Spleen (tissue), 11 donors: ENCODE measurements at regions not wholly inside any gene's neighbourhood (a gene's known extent, or its start where the extent isn't known, plus 50 kb on each side); places are given as distances from the start of the nearest gene placed in this dataset.

Experiments
- DNase-seq: peaks from one replicate; pipeline ENCODE4 v3.0.0-alpha.2; 2020
- H3K27ac ChIP-seq, 8 donors: fragments of 200-600 bp; sonication (generic) in 7 of 8; 1 replicate in 4 of 8; 2 replicates in 4 of 8; pipeline versions ENCODE4 v1.5.0 to v1.8.0; 2016 to 2021; ENCODE audit warnings: inconsistent platforms in 4 of 8, mild to moderate bottlenecking in 4 of 8, moderate library complexity in 1 of 8
- H3K27me3 ChIP-seq, 7 donors: fragments of 200-600 bp; sonication (generic) in 6 of 7; replicated peaks in 1 of 7; 1 replicate in 4 of 7; 2 replicates in 3 of 7; pipeline versions ENCODE4 v1.5.0 to v1.8.0; 2016 to 2021; ENCODE audit warnings: inconsistent platforms in 3 of 7, mild to moderate bottlenecking in 1 of 7
- H3K36me3 ChIP-seq, 6 donors: fragments of 200-600 bp; sonication (generic) in 5 of 6; 1 replicate in 4 of 6; 2 replicates in 2 of 6; pipeline versions ENCODE4 v1.5.0 to v1.8.0; 2016 to 2021; ENCODE audit warnings: inconsistent platforms in 2 of 6
- H3K4me1 ChIP-seq, 6 donors: fragments of 200-600 bp; sonication (generic) in 5 of 6; 1 replicate in 3 of 6; 2 replicates in 3 of 6; pipeline versions ENCODE4 v1.5.0 to v1.8.0; 2016 to 2021; ENCODE audit warnings: inconsistent platforms in 3 of 6
- H3K4me3 ChIP-seq, 8 donors: fragments of 200-600 bp; sonication (generic) in 7 of 8; 1 replicate in 4 of 8; 2 replicates in 4 of 8; pipeline versions ENCODE4 v1.5.0 to v1.8.0; 2016 to 2021; ENCODE audit warnings: inconsistent platforms in 4 of 8, mild to moderate bottlenecking in 4 of 8, moderate library complexity in 2 of 8
- H3K9me3 ChIP-seq, 8 donors: fragments of 200-600 bp; sonication (generic) in 7 of 8; 1 replicate in 4 of 8; 2 replicates in 4 of 8; pipeline versions ENCODE4 v1.5.0 to v1.8.0; 2016 to 2021; ENCODE audit warnings: inconsistent platforms in 4 of 8
- CTCF ChIP-seq, 11 experiments: fragments of 200-600 bp in 7 of 11; fragments of 450-650 bp in 4 of 11; sonication (generic) in 4 of 11; IDR thresholded peaks in 8 of 11; conservative IDR thresholded peaks in 3 of 11; 1 replicate in 7 of 11; 2 replicates in 4 of 11; pipeline versions ENCODE4 v1.4.0 to v1.8.0; 2016 to 2021; ENCODE audit warnings: antibody characterized with exemption in 11 of 11, inconsistent platforms in 4 of 11, mild to moderate bottlenecking in 1 of 11
- POLR2A ChIP-seq, 3 donors: fragments of 450-650 bp; IDR thresholded peaks; one replicate each; pipeline ENCODE4 v1.5.1; 2017; ENCODE audit warnings: antibody characterized with exemption in 3 of 3, mild to moderate bottlenecking in 1 of 3
- POLR2AphosphoS5 ChIP-seq, 3 donors: sonication (generic); formaldehyde crosslinking; IDR thresholded peaks; one replicate each; pipeline ENCODE4 v1.5.1; 2017; ENCODE audit warnings: antibody characterized with exemption in 3 of 3
- WGBS, 5 donors: extraction: QIAGEN DNeasy Blood & Tissue Kit in 3 of 5; methylation state at CpG; one replicate each; pipeline versions ENCODE4 v1.1.5 to v1.1.7; 2013 to 2018; 5-methylcytosine and 5-hydroxymethylcytosine counted together
- intact Hi-C: fragments of 100-400 bp; cut with DNase I; formaldehyde crosslinking; loops from one replicate; pipeline ENCODE4 v1.15.0; 2023; ENCODE audit warnings: low total_unique reads
- donor health status: healthy with polysubstance abuse.
- donor health status: DM: no; HTN: no; CAD: no; lungs with moderate emphysema.
- donor health status: DM: no; HTN: no; CAD: no.
- donor health status: Bipolar disorder and iron deficiency.
- donor health status: healthy.
- donor health status: DM: no; HTN: no; CAD: no.
- donor health status: DM: yes; HTN: yes; CAD: no.

- H3K27me3 ChIP-seq: no peaks in the 10 kb centered on the region
- H3K27ac ChIP-seq: no peak overlapping the region
- no peaks in the 10 kb centered on the region for H3K4me1 ChIP-seq
- intact Hi-C loops: no loop called here
- TF ChIP-seq CTCF (IDR thresholded peaks at IDR 0.05 in 8 of 11, conservative IDR thresholded peaks at IDR 0.05 in 3 of 11) (no peak), POLR2AphosphoS5 (IDR thresholded peaks at IDR 0.05) (no peak), POLR2A (IDR thresholded peaks at IDR 0.05) (no peak)
- H3K9me3 ChIP-seq: peaks cover 0 to 16% (median 7%) of the 10 kb centered on the region in 8 donors
- H3K4me3 ChIP-seq: no peak overlapping the region
- DNase-seq: no peak
- H3K36me3 ChIP-seq: no peaks in the 10 kb centered on the region
- WGBS, 5 donors: 92 to 98% (median 96%) methylated on average over 3 of the region's 3 CpGs
Observed at GRCh38 chr14:34072401-34072800, 121.5 kb upstream of the EGLN3 start.

GRCh38 chr14:34070917-34071407, 120.1 kb upstream of the EGLN3 start:
- WGBS, 5 donors: 74 to 91% (median 83%) methylated on average over 3 of the region's 3 CpGs
- DNase-seq: no peak
- Histone ChIP-seq H3K36me3 (no peaks in the 10 kb centered on the region), H3K9me3 (peaks cover 0 to 16% (median 7%) of the 10 kb centered on the region in 8 donors), H3K27me3 (no peaks in the 10 kb centered on the region), H3K4me3 (no peak overlapping the region), H3K4me1 (no peaks in the 10 kb centered on the region), H3K27ac (no peak overlapping the region)
- TF ChIP-seq POLR2A (IDR thresholded peaks at IDR 0.05) (no peak), CTCF (IDR thresholded peaks at IDR 0.05 in 8 of 11, conservative IDR thresholded peaks at IDR 0.05 in 3 of 11) (no peak), POLR2AphosphoS5 (IDR thresholded peaks at IDR 0.05) (no peak)
- intact Hi-C loops: no loop called here

- Histone ChIP-seq H3K27me3 (no peaks in the 10 kb centered on the region), H3K4me1 (no peaks in the 10 kb centered on the region), H3K9me3 (peaks cover 0 to 16% (median 7%) of the 10 kb centered on the region in 8 donors), H3K36me3 (no peaks in the 10 kb centered on the region), H3K4me3 (no peak overlapping the region), H3K27ac (no peak overlapping the region)
- 41 to 82% (median 71%) methylated on average over 3 of the region's 3 CpGs for WGBS, 5 donors
- intact Hi-C loops: no loop called here
- no peak for DNase-seq
- TF ChIP-seq POLR2AphosphoS5 (IDR thresholded peaks at IDR 0.05) (no peak), POLR2A (IDR thresholded peaks at IDR 0.05) (no peak), CTCF (IDR thresholded peaks at IDR 0.05 in 8 of 11, conservative IDR thresholded peaks at IDR 0.05 in 3 of 11) (no peak)
Observed at GRCh38 chr14:34069854-34070582, 119.1 kb upstream of the EGLN3 start.

DNA sequence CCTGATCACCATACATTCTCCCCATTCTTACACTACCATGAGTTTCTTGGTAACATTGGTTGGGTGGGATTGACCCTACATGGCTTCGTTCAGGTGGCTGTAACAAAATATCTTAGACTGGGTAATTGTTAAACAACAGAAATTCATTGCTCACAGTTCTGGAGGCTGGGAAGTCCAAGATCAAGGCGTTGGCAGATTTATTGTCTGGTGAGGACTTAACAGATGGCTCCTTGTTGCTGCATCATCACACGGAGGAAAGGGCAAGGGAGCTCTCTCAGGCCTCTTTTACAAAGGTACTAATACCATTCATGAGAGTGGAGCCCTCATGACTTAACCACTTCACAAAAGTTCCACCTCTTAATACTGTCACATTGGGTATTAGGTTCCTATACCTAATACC, 116.7 kb upstream of the EGLN3 start:
- TF ChIP-seq POLR2A (IDR thresholded peaks at IDR 0.05): no peak
- no peak for TF ChIP-seq POLR2AphosphoS5 (IDR thresholded peaks at IDR 0.05)
- no peak for TF ChIP-seq CTCF (IDR thresholded peaks at IDR 0.05 in 8 of 11, conservative IDR thresholded peaks at IDR 0.05 in 3 of 11)

More for the DNA sequence above, 116.7 kb upstream of the EGLN3 start:
- Histone ChIP-seq H3K4me3 (no peak overlapping the region), H3K4me1 (no peaks in the 10 kb centered on the region), H3K27ac (no peak overlapping the region), H3K27me3 (no peaks in the 10 kb centered on the region), H3K36me3 (no peaks in the 10 kb centered on the region), H3K9me3 (peaks cover 0 to 11% (median 4%) of the 10 kb centered on the region in 8 donors)
- WGBS, 5 donors: 83 to 90% (median 88%) methylated on average over 3 of the region's 3 CpGs
- DNase-seq: no peak
- intact Hi-C loops: no loop called here
